ENCODE measurements at regions not wholly inside any gene's neighbourhood (a gene's known extent, or its start where the extent isn't known, plus 50 kb on each side); places are given as distances from the start of the nearest gene placed in this dataset.

DNA sequence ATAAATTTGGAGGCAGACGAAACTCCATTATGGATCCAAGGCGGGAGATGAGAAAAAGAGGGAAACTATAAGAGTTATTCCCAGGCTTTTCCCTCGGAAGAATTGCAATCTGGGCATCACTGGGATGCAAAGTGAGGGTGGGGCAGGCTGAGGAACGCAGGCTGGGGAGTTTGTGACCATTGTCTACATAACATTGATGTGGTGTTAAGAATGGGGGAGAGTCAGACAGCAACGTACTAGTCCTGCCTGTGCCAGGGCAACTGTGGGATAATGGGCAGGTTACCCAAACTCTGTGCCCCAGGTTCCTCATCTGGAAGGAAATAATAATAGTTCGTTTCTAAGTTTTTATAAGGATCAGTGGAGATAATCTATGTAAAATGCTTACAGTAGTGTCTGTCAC, 84.4 kb upstream of the SIX2 start:
- no peak for TF ChIP-seq ZNF565 (CRISPR knock-in tag; conservative IDR thresholded peaks at IDR 0.05; ENCODE audit: low read depth)
- TF ChIP-seq RARB (CRISPR knock-in tag; IDR thresholded peaks at IDR 0.05): no peak
- TF ChIP-seq, protein P1, sequence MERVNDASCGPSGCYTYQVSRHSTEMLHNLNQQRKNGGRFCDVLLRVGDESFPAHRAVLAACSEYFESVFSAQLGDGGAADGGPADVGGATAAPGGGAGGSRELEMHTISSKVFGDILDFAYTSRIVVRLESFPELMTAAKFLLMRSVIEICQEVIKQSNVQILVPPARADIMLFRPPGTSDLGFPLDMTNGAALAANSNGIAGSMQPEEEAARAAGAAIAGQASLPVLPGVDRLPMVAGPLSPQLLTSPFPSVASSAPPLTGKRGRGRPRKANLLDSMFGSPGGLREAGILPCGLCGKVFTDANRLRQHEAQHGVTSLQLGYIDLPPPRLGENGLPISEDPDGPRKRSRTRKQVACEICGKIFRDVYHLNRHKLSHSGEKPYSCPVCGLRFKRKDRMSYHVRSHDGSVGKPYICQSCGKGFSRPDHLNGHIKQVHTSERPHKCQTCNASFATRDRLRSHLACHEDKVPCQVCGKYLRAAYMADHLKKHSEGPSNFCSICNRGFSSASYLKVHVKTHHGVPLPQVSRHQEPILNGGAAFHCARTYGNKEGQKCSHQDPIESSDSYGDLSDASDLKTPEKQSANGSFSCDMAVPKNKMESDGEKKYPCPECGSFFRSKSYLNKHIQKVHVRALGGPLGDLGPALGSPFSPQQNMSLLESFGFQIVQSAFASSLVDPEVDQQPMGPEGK (CRISPR knock-in tag; IDR thresholded peaks at IDR 0.05; ENCODE audit: borderline replicate concordance): no peak
- no peak for TF ChIP-seq TCF4 (CRISPR knock-in tag; IDR thresholded peaks at IDR 0.05; ENCODE audit: borderline replicate concordance)
- TF ChIP-seq, protein P2, sequence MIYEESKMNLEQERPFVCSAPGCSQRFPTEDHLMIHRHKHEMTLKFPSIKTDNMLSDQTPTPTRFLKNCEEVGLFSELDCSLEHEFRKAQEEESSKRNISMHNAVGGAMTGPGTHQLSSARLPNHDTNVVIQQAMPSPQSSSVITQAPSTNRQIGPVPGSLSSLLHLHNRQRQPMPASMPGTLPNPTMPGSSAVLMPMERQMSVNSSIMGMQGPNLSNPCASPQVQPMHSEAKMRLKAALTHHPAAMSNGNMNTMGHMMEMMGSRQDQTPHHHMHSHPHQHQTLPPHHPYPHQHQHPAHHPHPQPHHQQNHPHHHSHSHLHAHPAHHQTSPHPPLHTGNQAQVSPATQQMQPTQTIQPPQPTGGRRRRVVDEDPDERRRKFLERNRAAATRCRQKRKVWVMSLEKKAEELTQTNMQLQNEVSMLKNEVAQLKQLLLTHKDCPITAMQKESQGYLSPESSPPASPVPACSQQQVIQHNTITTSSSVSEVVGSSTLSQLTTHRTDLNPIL (CRISPR knock-in tag; IDR thresholded peaks at IDR 0.05; ENCODE audit: low read depth): no peak
- no peak for TF ChIP-seq TOX (CRISPR knock-in tag; IDR thresholded peaks at IDR 0.05; ENCODE audit: borderline replicate concordance)
- no peak for TF ChIP-seq ESRRG (CRISPR knock-in tag; IDR thresholded peaks at IDR 0.05)
- TF ChIP-seq GLIS3 (CRISPR knock-in tag; IDR thresholded peaks at IDR 0.05): no peak
- no peak for TF ChIP-seq ZC3H10 (CRISPR knock-in tag; IDR thresholded peaks at IDR 0.05)
- TF ChIP-seq, protein P3, sequence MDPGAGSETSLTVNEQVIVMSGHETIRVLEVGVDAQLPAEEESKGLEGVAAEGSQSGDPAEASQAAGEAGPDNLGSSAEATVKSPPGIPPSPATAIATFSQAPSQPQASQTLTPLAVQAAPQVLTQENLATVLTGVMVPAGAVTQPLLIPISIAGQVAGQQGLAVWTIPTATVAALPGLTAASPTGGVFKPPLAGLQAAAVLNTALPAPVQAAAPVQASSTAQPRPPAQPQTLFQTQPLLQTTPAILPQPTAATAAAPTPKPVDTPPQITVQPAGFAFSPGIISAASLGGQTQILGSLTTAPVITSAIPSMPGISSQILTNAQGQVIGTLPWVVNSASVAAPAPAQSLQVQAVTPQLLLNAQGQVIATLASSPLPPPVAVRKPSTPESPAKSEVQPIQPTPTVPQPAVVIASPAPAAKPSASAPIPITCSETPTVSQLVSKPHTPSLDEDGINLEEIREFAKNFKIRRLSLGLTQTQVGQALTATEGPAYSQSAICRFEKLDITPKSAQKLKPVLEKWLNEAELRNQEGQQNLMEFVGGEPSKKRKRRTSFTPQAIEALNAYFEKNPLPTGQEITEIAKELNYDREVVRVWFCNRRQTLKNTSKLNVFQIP (CRISPR knock-in tag; IDR thresholded peaks at IDR 0.05; ENCODE audit: borderline replicate concordance, low read depth): no peak
- TF ChIP-seq ZNF8 (CRISPR knock-in tag; IDR thresholded peaks at IDR 0.05): no peak
- TF ChIP-seq ZNF70 (CRISPR knock-in tag; IDR thresholded peaks at IDR 0.05): no peak
